Neural crest cell (in vitro differentiated cells): ENCODE measurements at regions not wholly inside any gene's neighbourhood (a gene's known extent, or its start where the extent isn't known, plus 50 kb on each side); places are given as distances from the start of the nearest gene placed in this dataset.

Source experiments
- DNase-seq: peaks from one replicate; pipeline ENCODE4 v3.0.0; 2021; ENCODE audit warnings: low read depth, mixed read lengths, low spot score
- H3K27ac Mint-ChIP-seq: one replicate; pipeline ENCODE4 v1.8.0; 2021; ENCODE audit warnings: mild to moderate bottlenecking, mixed read lengths; ENCODE audit not compliant: unreplicated experiment
- H3K27me3 Mint-ChIP-seq: 2 replicates; pipeline ENCODE4 v1.8.0; 2021; ENCODE audit warnings: low read depth, mild to moderate bottlenecking, mixed read lengths
- H3K36me3 Mint-ChIP-seq: 2 replicates; pipeline ENCODE4 v1.8.0; 2021; ENCODE audit warnings: low read depth, mild to moderate bottlenecking, mixed read lengths
- H3K4me1 Mint-ChIP-seq: 2 replicates; pipeline ENCODE4 v1.8.0; 2021; ENCODE audit warnings: mixed read lengths
- H3K4me3 Mint-ChIP-seq: one replicate; pipeline ENCODE4 v1.8.0; 2021; ENCODE audit warnings: mild to moderate bottlenecking, mixed read lengths
- H3K9me3 Mint-ChIP-seq: 2 replicates; pipeline ENCODE4 v1.8.0; 2021; ENCODE audit warnings: mixed read lengths
- CTCF ChIP-seq: fragments of 200-600 bp; sonication (generic); conservative IDR thresholded peaks from 2 replicates; pipeline ENCODE4 v1.5.0; 2021; ENCODE audit warnings: antibody characterized with exemption, mild to moderate bottlenecking

GRCh38 chr3:75144406-75144805 is 519.7 kb upstream of the FRG2C start:
- Mint-ChIP-seq H3K4me3 (no peak overlapping the region), H3K36me3 (no peaks in the 10 kb centered on the region), H3K27ac (no peak overlapping the region), H3K27me3 (no peaks in the 10 kb centered on the region), H3K9me3 (no peaks in the 10 kb centered on the region), H3K4me1 (no peaks in the 10 kb centered on the region)
- no peak for TF ChIP-seq CTCF
- no peak for DNase-seq

DNA sequence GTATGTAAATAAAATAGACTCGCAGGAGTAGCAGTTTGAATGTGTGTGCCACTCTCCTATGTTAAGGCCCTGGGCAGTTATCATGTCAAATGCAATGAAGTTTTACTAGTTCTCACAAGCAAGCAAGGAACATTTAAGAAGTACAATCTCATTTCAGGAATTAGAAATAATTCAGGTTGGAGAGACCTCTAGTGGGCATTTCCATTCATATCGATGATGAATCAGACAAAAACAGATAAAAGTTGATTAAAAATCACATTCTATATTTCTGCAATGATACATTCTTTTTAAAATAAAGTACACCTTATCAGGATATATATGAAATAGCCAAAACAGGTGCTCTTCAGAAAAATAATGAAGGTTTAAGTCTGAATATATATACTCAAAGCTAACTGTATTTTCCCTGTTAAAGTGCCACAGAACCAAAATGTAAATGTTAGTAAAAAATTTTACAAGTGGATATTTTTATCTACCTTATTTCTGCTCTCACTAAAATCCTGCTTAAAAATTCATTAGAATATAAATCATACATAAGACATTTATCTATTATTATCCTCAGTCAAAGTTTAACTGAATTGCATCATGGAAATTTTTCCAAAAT is 492.4 kb upstream of the FRG2C start:
- no peaks in the 10 kb centered on the region for H3K9me3 Mint-ChIP-seq

DNA sequence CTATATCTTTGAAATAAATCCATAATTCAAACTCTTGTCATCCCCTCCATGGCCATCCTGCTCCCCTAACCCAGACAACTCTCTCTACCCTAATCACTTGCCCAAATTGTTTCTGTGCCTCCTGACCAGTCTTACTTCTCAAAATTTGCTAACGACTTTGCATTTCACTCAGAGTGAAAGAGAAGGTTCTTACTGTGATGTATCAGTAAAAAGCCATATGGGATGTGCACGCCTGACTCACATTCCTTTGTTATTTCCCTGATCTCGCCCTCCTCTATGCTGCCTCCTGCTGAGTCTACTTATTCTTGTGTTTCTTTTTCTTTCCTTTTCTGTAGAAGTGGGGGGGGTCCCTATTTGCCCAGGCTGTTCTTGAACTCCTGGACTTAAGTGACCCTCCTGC is 487.2 kb upstream of the FRG2C start:
- no peak for DNase-seq
- Mint-ChIP-seq H3K4me3 (no peak overlapping the region), H3K9me3 (no peaks in the 10 kb centered on the region), H3K27me3 (peaks cover 13% of the 10 kb centered on the region), H3K4me1 (peaks cover 8% of the 10 kb centered on the region), H3K36me3 (no peaks in the 10 kb centered on the region), H3K27ac (no peak overlapping the region)
- TF ChIP-seq CTCF, result no peak

More for the DNA sequence above, 492.4 kb upstream of the FRG2C start:
- Mint-ChIP-seq H3K27ac (no peak overlapping the region), H3K4me1 (peaks cover under 1% of the 10 kb centered on the region), H3K36me3 (no peaks in the 10 kb centered on the region), H3K4me3 (no peak overlapping the region), H3K27me3 (peaks cover 8% of the 10 kb centered on the region)
- TF ChIP-seq CTCF, result peak; percentile 73
- DNase-seq, result no peak

- H3K36me3 Mint-ChIP-seq, result no peaks in the 10 kb centered on the region
- no peak for DNase-seq
- H3K27ac Mint-ChIP-seq, result no peak overlapping the region
- peaks cover 8% of the 10 kb centered on the region for H3K4me1 Mint-ChIP-seq
- peaks cover 5% of the 10 kb centered on the region for H3K27me3 Mint-ChIP-seq
- H3K9me3 Mint-ChIP-seq, result no peaks in the 10 kb centered on the region
- TF ChIP-seq CTCF, result no peak
- no peak overlapping the region for H3K4me3 Mint-ChIP-seq
Measured at GRCh38 chr3:75180235-75180944, 483.7 kb upstream of the FRG2C start.

DNA sequence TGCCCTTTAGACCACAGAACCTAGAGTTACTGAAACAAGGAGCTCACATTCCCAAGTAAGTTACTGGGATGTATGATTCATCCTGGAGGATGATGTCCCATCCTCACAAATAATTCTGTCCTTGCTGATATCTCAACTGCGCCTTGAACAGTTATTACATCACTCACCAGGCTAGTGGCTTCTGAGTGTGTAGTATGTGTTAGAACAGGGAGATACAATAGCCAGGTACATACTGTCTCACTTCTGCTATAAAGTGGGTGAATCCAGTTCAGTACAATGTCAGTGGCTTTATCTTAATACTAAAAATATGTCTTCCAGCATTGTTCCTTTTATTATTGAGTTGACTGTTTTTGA is 483.2 kb upstream of the FRG2C start:
- Mint-ChIP-seq H3K4me3 (no peak overlapping the region), H3K27me3 (peaks cover 5% of the 10 kb centered on the region), H3K4me1 (peaks cover 8% of the 10 kb centered on the region), H3K9me3 (no peaks in the 10 kb centered on the region), H3K36me3 (no peaks in the 10 kb centered on the region), H3K27ac (no peak overlapping the region)
- DNase-seq, result no peak
- no peak for TF ChIP-seq CTCF
